Skeletal muscle cell (primary cell): ENCODE measurements at regions not wholly inside any gene's neighbourhood (a gene's known extent, or its start where the extent isn't known, plus 50 kb on each side); places are given as distances from the start of the nearest gene placed in this dataset.
A peak's percentile ranks its signal among the peaks of the same experiment; 100 is the strongest.
"Not testable (repeated sequence)": the region's sequence is repeated elsewhere in the genome, so short reads cannot be mapped to it uniquely, and the experiment has no call there.

Experiments used
- DNase-seq: peaks from one replicate; pipeline ENCODE4 v3.0.0-alpha.2; 2010; ENCODE audit warnings: low read depth
- H3K4me3 ChIP-seq: 2 replicates; pipeline ENCODE4 v1.5.1; 2011; ENCODE audit warnings: low read depth, mild to moderate bottlenecking, control low read depth, low read length, moderate library complexity

- DNase-seq, result peak; percentile 28
- H3K4me3 ChIP-seq, result no peak overlapping the region
Observed at GRCh38 chr6:149127212-149127611, 190.3 kb upstream of the TAB2 start.

DNA sequence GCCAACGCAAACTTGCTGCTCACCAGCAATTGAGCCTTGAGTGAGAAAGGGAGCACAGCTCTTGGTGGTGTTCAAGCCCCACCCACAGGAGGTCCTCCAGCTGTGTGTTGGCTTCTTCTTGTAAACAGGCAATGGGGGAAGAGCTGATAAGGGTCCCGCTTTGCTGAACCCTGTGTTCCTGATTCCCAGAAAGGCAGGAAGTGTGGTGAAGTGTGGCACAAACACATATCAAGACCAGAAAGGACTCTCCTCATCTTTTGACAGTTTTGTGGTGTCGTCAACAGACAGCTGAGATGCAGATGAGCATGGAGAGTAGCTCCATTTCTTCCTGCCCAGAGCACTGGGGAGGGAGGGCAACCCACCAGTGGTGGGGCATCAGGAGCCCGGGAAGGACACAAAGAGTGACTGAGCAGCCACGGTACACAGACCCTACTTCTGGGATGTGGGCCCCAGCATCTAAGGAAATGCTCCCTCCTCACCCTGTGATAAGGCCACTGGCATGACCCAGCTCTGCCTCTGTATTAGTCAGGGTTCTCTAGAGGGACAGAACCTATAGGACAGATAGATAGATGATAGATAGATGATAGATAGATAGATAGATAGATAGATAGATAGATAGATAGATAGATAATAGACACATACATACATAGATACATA lies 188.9 kb upstream of the TAB2 start:
- H3K4me3 ChIP-seq, result no peak overlapping the region
- no peak for DNase-seq

GRCh38 chr6:149129371-149130077 lies 188.0 kb upstream of the TAB2 start:
- DNase-seq, result peak; percentile 35
- H3K4me3 ChIP-seq, result no peak overlapping the region

DNA sequence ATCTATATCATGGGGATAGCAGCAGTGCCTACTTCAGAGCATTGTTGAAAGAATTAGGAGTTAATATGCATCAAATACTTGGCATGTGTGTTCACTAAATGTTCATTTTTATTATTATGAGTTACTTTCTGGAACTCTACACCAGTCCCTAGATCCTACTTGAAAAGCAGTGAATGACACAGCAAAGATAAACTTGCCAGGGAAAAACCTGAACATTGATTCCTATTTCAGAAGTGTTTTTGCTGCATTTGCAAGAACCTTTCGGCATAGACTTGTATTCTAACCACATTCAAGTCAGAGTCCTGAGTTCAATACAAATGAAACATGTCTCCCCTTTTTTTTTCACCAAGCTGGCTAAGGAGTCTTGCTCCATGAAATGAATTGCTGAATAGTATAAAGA lies 187.4 kb upstream of the TAB2 start:
- no peak for DNase-seq
- H3K4me3 ChIP-seq, result no peak overlapping the region

- no peak for DNase-seq
- H3K4me3 ChIP-seq, result no peak overlapping the region
Observed at GRCh38 chr6:149130508-149130907, 187.0 kb upstream of the TAB2 start.

DNA sequence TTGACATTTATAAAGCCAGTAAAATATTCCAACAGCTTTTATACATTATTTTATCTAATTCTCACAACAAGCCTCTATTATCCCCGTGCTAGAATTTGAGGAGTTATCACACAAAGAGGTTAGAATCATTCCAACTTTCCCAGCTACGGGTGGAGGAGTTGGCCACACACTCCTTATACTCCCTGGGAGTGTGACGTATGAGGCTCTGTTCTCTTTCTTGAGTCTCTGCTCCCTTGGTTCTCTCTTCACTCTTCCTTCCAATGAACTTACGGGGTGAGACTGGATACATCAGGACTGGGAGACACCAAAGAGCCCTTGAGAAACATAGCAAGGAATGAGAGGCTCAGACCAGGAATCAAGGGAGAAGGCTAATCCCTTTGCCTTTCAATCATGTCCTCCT lies 185.6 kb upstream of the TAB2 start:
- no peak for DNase-seq
- no peak overlapping the region for H3K4me3 ChIP-seq

DNA sequence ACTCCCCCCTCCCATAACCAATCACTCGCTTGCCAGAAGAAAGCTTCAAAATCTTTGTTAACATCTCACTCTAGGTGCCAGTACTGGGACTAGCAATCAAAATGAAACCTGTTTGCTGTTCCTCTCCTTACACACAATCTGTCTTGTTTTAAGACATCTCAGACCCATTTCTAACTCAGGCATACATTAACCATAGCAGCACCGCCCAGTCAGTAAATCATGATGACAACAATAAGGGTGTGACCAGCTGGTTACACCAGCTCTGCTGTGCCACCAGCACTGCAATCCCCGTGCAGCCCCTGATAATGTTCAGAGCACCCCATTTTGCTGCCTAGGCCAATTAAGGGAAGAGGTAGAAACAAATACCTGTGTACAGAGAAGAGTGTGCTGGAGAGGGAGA lies 185.2 kb upstream of the TAB2 start:
- DNase-seq, result no peak
- no peak overlapping the region for H3K4me3 ChIP-seq

DNA sequence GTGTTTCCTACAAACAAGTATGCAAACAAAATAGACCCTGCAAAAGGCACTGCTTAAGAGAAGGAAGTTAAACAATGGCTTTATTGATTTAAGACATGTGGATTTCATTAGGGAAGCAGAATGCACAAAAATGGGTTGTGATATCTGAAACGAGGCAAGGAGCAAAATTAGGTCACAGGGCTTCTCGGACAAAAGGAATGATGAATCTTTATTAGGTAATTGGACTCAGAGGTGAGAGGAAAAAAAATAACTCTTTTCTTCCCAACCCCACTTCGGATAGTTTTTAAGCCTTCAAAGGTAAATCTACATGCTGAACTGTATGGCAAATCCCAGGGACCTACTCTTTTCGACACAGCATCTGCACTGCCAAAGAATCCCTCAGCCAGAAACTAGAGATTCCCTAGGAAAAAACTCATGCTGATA lies 183.0 kb upstream of the TAB2 start:
- no peak overlapping the region for H3K4me3 ChIP-seq
- DNase-seq, result no peak

DNA sequence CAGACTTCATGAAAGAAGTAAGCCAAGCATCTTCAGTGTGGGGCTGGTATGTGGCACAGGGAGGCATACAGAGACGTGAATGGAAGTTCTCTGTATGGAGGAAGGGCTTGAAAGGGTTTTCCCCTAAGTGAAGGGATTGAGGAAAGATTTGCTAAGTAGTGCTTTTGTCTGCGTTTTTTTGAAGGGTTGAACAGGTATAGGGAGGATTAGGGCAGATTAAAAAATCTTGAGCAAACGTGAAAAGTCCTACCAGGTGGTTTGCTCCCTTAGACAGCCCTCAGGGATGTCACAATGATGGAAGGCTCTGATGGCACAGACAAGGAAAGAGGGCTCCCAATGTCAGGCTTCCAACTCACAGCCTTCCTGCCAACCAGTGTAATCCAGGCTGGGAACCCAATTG lies 181.7 kb upstream of the TAB2 start:
- no peak for DNase-seq
- no peak overlapping the region for H3K4me3 ChIP-seq

DNA sequence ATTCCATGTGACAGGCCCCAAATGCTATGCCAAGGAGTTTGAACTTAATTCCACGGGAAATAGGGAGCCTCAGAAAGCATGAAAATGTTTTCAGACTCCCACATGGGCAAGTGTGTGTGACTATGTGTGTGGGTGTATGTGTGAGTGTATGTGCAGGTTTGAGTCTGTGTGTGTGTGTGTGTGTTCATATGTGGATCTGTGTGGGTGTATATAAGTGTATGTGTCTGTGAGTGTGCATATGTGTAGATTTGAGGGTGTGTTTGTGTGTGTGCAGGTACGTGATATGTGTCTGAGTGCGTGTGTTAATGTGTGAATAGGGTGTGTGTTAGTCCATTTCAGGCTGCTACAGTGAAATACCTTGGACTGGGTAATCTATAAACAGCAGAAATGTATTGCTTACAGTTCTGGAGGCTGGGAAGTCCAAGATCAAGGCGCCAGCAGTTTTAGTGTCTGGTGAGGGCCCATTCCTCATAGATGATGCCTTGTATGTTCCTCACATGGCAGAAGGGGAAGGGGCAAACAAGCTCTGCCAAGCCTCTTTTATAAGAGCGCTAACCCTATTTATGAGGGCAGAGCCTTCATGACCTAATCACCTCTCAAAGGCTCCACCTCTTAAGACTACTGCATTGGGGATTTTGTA lies 181.1 kb upstream of the TAB2 start:
- H3K4me3 ChIP-seq, result no peak overlapping the region
- DNase-seq, result no peak

GRCh38 chr6:149136913-149137286 lies 180.6 kb upstream of the TAB2 start:
- H3K4me3 ChIP-seq, result no peak overlapping the region
- DNase-seq, result no peak

GRCh38 chr6:149137594-149137993 lies 179.9 kb upstream of the TAB2 start:
- DNase-seq, result no peak
- no peak overlapping the region for H3K4me3 ChIP-seq

GRCh38 chr6:149138089-149138488 lies 179.4 kb upstream of the TAB2 start:
- DNase-seq, result no peak
- no peak overlapping the region for H3K4me3 ChIP-seq

GRCh38 chr6:149138699-149139294 lies 178.7 kb upstream of the TAB2 start:
- H3K4me3 ChIP-seq, result no peak overlapping the region
- no peak for DNase-seq

GRCh38 chr6:149139782-149140136 lies 177.8 kb upstream of the TAB2 start:
- no peak overlapping the region for H3K4me3 ChIP-seq

DNA sequence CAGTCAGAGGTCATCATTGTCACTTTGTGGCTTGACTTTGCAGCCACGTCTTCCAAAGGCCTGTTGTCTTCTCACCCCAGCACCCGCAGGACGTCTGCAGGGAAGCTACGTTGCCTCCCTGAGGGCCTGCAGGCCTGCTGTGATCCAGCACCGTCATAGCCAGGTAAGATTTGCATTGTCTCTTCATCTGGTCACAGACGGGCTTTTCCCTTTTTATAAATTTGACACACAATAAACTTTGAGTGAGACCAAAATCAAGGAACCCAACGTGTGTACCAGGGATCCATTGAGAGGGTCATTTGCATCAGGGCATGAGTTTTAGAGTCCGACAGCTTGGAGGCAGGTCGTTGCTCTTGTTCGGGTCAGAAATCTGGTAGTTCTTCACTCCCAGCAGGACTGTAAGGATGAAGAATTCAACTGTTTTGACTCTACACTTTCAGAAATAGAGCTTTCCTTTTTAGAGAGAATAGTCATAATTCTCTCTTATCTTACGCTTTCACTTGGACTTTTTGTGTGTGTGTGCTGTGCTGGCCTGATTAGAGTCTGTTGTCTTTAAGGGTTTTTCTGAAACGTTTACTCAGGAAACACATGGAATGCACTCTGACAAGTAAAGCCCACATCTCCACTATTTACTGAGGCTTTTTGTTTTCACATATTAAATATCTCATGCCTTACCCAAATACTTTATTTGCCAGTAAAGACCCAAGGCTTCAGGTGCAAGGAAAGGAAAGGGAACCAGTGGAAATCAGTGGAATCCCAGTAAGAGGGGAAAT lies 177.2 kb upstream of the TAB2 start:
- H3K4me3 ChIP-seq, result no peak overlapping the region

More at GRCh38 chr6:149139782-149140136, 177.8 kb upstream of the TAB2 start:
- DNase-seq, result no peak

GRCh38 chr6:149140910-149141290 lies 176.6 kb upstream of the TAB2 start:
- no peak for DNase-seq
- H3K4me3 ChIP-seq, result no peak overlapping the region

More for the DNA sequence above, 177.2 kb upstream of the TAB2 start:
- DNase-seq, result no peak

- no peak for DNase-seq
- no peak overlapping the region for H3K4me3 ChIP-seq
Observed at GRCh38 chr6:149142924-149143429, 174.5 kb upstream of the TAB2 start.

- not testable (repeated sequence) for DNase-seq, H3K4me3 ChIP-seq
Observed at GRCh38 chr6:149145800-149146199, 171.7 kb upstream of the TAB2 start.

- no peak overlapping the region for H3K4me3 ChIP-seq
- DNase-seq, result no peak
Observed at GRCh38 chr6:149147195-149147594, 170.3 kb upstream of the TAB2 start.
